Keratinocyte (primary cell): ENCODE measurements at regions not wholly inside any gene's neighbourhood (a gene's known extent, or its start where the extent isn't known, plus 50 kb on each side); places are given as distances from the start of the nearest gene placed in this dataset.

Experiments used
- DNase-seq: peaks from one replicate; pipeline ENCODE4 v3.0.0-alpha.2; 2011; ENCODE audit warnings: low read depth, missing footprints, low spot score
- FAIRE-seq: peaks from 2 replicates; lab custom pipeline; 2011; peaks lifted over from hg19 to GRCh38; lab: Jason Lieb, UNC
- H2AFZ ChIP-seq: 2 replicates; pipeline ENCODE4 v1.6.0; 2012; ENCODE audit warnings: low read length, control low read depth, inconsistent platforms; ENCODE audit not compliant: control insufficient read depth
- H3K27ac ChIP-seq: 2 replicates; pipeline ENCODE4 v1.5.1; 2011; ENCODE audit warnings: low read length; ENCODE audit not compliant: control insufficient read depth, insufficient read depth
- H3K27me3 ChIP-seq: 3 replicates; pipeline ENCODE4 v1.6.0; 2011; ENCODE audit warnings: low read length; ENCODE audit not compliant: control insufficient read depth, insufficient read depth; ENCODE audit errors: extremely low read depth
- H3K36me3 ChIP-seq, 2 experiments: 2 replicates in 1 of 2; 3 replicates in 1 of 2; pipeline ENCODE4 v1.5.1; 2011; ENCODE audit warnings: low read length in 2 of 2, mild to moderate bottlenecking in 1 of 2; ENCODE audit not compliant: control insufficient read depth in 2 of 2, insufficient read depth in 2 of 2; ENCODE audit errors: extremely low read depth in 1 of 2
- H3K4me1 ChIP-seq: 3 replicates; pipeline ENCODE4 v1.5.1; 2011; ENCODE audit warnings: low read length; ENCODE audit not compliant: control insufficient read depth, insufficient read depth; ENCODE audit errors: extremely low read depth
- H3K4me2 ChIP-seq: 3 replicates; pipeline ENCODE4 v1.6.0; 2011; ENCODE audit warnings: low read depth, low read length; ENCODE audit not compliant: control insufficient read depth, insufficient read depth; ENCODE audit errors: extremely low read depth
- H3K4me3 ChIP-seq, 3 experiments: fragments of 200-600 bp in 1 of 3; sonication (generic) in 1 of 3; 2 replicates in 2 of 3; 3 replicates in 1 of 3; pipeline ENCODE4 v1.5.1; 2011 to 2016; ENCODE audit warnings: low read length in 3 of 3, mild to moderate bottlenecking in 3 of 3, control low read depth in 2 of 3, inconsistent platforms in 1 of 3, low read depth in 1 of 3, mixed read lengths in 1 of 3, mixed run types in 1 of 3, moderate library complexity in 1 of 3; ENCODE audit not compliant: control insufficient read depth in 2 of 3, insufficient read depth in 2 of 3; ENCODE audit errors: extremely low read depth in 1 of 3
- H3K79me2 ChIP-seq: 2 replicates; pipeline ENCODE4 v1.6.0; 2012; ENCODE audit warnings: low read length; ENCODE audit not compliant: control insufficient read depth, insufficient read depth
- H3K9ac ChIP-seq: 3 replicates; pipeline ENCODE4 v1.6.0; 2011; ENCODE audit warnings: low read length; ENCODE audit not compliant: control insufficient read depth, insufficient read depth; ENCODE audit errors: extremely low read depth
- H3K9me1 ChIP-seq: 3 replicates; pipeline ENCODE4 v1.6.0; 2011; ENCODE audit warnings: low read length; ENCODE audit not compliant: control insufficient read depth, insufficient read depth; ENCODE audit errors: extremely low read depth
- H3K9me3 ChIP-seq: 2 replicates; pipeline ENCODE4 v1.5.1; 2012; ENCODE audit warnings: low read depth, low read length; ENCODE audit not compliant: control insufficient read depth
- H4K20me1 ChIP-seq: 3 replicates; pipeline ENCODE4 v1.6.0; 2011; ENCODE audit warnings: low read length; ENCODE audit not compliant: control insufficient read depth, insufficient read depth; ENCODE audit errors: extremely low read depth
- CTCF ChIP-seq, 3 experiments: IDR thresholded peaks in 1 of 3; conservative IDR thresholded peaks in 1 of 3; optimal IDR thresholded peaks in 1 of 3; 2 replicates in 2 of 3; 3 replicates in 1 of 3; pipeline versions ENCODE3 to v1.5.1; 2011; ENCODE audit warnings: low read length in 3 of 3, mild to moderate bottlenecking in 3 of 3, moderate library complexity in 2 of 3, control low read depth in 1 of 3, inconsistent platforms in 1 of 3; ENCODE audit not compliant: insufficient read depth in 2 of 3; ENCODE audit errors: extremely low read depth in 1 of 3
- EZH2 ChIP-seq: IDR thresholded peaks from one replicate; pipeline ENCODE4 v1.6.1; 2012; ENCODE audit warnings: inconsistent platforms, mild to moderate bottlenecking, low read length, moderate library complexity
- dilution Hi-C: fragments of 300-500 bp; cut with MboI; formaldehyde crosslinking; loops from one replicate; pipeline ENCODE4 v1.7.0; 2020; ENCODE audit warnings: low sequenced_read_pairs; ENCODE audit not compliant: extremely low pct_ligation_motif_present

GRCh38 chr4:33625748-33626147, 2618.6 kb downstream of the ARAP2 start:
- Histone ChIP-seq H3K4me2 (no peak overlapping the region), H3K9ac (no peak overlapping the region), H3K27me3 (no peaks in the 10 kb centered on the region), H2AFZ (no peak overlapping the region), H3K4me1 (no peaks in the 10 kb centered on the region), H4K20me1 (no peaks in the 10 kb centered on the region), H3K79me2 (no peaks in the 10 kb centered on the region), H3K4me3 (no peak overlapping the region), H3K27ac (no peak overlapping the region), H3K9me3 (no peaks in the 10 kb centered on the region), H3K36me3 (no peaks in the 10 kb centered on the region), H3K9me1 (no peaks in the 10 kb centered on the region)
- TF ChIP-seq CTCF (optimal IDR thresholded peaks at IDR 0.05 in 1 of 3, IDR thresholded peaks at IDR 0.05 in 1 of 3, conservative IDR thresholded peaks at IDR 0.05 in 1 of 3; ENCODE audit: extremely low read depth in 1 of 3, insufficient read depth in 2 of 3, low read length in 3 of 3) = no peak
- TF ChIP-seq EZH2 = no peak
- dilution Hi-C loops = no loop called here
- FAIRE-seq (no peak), DNase-seq (no peak)

GRCh38 chr4:33626221-33626620, 2618.1 kb downstream of the ARAP2 start:
- no peak overlapping the region for H3K4me2 ChIP-seq
- no peaks in the 10 kb centered on the region for H3K9me3 ChIP-seq
- FAIRE-seq (no peak), DNase-seq (no peak)
- TF ChIP-seq EZH2 (no peak), CTCF (optimal IDR thresholded peaks at IDR 0.05 in 1 of 3, IDR thresholded peaks at IDR 0.05 in 1 of 3, conservative IDR thresholded peaks at IDR 0.05 in 1 of 3; ENCODE audit: extremely low read depth in 1 of 3, insufficient read depth in 2 of 3, low read length in 3 of 3) (no peak)
- no peak overlapping the region for H2AFZ ChIP-seq
- H4K20me1 ChIP-seq = no peaks in the 10 kb centered on the region
- no peaks in the 10 kb centered on the region for H3K27me3 ChIP-seq
- H3K9ac ChIP-seq = no peak overlapping the region
- no peaks in the 10 kb centered on the region for H3K36me3 ChIP-seq
- H3K4me1 ChIP-seq = no peaks in the 10 kb centered on the region
- dilution Hi-C loops = no loop called here
- H3K9me1 ChIP-seq = no peaks in the 10 kb centered on the region
- no peak overlapping the region for H3K27ac ChIP-seq
- H3K79me2 ChIP-seq = no peaks in the 10 kb centered on the region
- H3K4me3 ChIP-seq = no peak overlapping the region
